Cardiac septum (tissue), 1 donor: ENCODE measurements at regions not wholly inside any gene's neighbourhood (a gene's known extent, or its start where the extent isn't known, plus 50 kb on each side); places are given as distances from the start of the nearest gene placed in this dataset.
"Not testable (repeated sequence)": the region's sequence is repeated elsewhere in the genome, so short reads cannot be mapped to it uniquely, and the experiment has no call there.

Experiments used
- DNase-seq: peaks from one replicate; pipeline ENCODE4 v3.0.0-alpha.2; 2020; ENCODE audit warnings: low spot score
- intact Hi-C: fragments of 100-400 bp; cut with DNase I; formaldehyde crosslinking; loops from one replicate; pipeline ENCODE4 v1.14.0; 2022
- donor health status: DM: no; HTN: no; CAD: no.

GRCh38 chr9:91012933-91013841 is 211.6 kb downstream of the SYK start:
- intact Hi-C loops = no loop called here
- DNase-seq = no peak

GRCh38 chr9:91017245-91017644 is 215.6 kb downstream of the SYK start:
- no peak for DNase-seq
- intact Hi-C loops = no loop called here

- intact Hi-C loops, DNase-seq: not testable (repeated sequence)
Observed at GRCh38 chr9:91019871-91020270, 218.3 kb downstream of the SYK start.

DNA sequence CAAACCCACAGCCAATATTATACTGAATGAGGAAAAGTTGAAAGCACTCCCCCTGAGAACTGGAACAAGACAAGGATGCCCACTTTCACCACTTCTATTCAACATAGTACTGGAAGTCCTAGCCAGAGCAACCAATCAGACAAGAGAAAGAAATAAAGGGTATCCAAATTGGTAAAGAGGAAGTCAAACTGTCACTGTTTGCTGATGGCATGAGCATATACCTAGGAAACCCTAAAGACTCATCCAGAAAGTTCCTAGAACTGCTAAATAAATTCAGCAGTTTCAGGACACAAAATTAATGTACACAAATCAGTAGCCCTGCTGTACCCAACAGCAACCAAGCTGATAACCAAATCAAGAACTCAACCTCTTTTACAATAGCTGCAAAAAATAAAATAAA is 220.0 kb downstream of the SYK start:
- DNase-seq, intact Hi-C loops: not testable (repeated sequence)

- no peak for DNase-seq
- intact Hi-C loops = no loop called here
Observed at GRCh38 chr9:91023741-91024140, 222.1 kb downstream of the SYK start.

DNA sequence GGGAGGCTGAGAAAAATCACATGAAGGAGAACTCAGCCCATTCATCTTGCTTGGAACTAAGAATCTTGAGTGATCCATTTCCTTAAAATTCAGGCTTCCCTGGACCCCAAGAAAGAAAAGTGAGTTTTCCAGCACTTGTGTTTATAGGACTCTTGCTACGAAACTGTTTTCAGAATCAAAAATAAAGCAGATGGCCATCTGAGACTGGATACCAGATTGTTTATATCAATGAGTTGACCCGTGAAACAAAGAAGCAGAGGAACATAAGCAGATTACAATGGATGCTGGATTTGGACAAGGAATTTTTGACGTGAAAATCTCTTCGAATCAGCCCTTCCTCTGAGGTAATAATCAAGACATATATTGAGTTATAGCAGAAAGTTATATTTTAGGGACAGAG is 223.2 kb downstream of the SYK start:
- intact Hi-C loops = no loop called here
- no peak for DNase-seq

- DNase-seq = no peak
- intact Hi-C loops = no loop called here
Observed at GRCh38 chr9:91025856-91026255, 224.2 kb downstream of the SYK start.

DNA sequence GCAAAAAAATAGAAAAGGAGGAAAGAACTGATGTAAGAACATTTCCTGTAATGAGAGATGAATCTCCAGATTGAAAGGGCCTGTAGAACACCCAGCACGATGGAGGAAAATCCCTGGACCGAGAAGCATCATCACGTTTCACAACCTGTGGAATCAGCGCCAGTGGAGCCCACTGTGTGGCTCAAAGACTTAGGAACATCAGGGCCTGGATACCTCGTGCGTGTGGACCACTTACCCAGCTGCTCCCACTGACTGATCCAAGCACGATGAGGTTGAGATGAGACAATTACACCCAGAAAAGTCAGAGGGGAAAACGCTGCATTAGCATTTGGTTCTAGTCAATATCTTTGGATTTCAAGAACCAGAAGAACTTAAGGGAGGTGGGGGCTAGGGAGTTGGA is 224.6 kb downstream of the SYK start:
- intact Hi-C loops = no loop called here
- DNase-seq = no peak

DNA sequence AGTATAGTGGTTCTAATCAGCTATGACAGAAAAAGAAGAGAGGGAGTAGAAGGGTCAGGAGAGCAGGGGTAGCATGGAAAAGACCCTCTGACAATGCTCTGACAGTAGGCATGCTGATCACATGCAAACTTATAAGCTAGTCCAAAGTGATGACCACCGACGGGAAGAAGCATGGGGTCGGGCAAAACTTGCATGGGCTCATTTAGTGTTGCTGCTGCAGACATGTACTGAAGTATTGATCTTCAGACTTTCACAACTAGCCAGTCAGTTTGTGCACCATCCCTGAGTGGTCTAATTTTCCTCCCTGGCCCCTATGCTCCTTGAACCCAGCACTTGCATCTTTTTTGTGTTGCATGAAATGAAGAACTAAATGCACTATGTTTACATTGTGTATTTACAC is 225.4 kb downstream of the SYK start:
- DNase-seq = no peak
- intact Hi-C loops = no loop called here

GRCh38 chr9:91028166-91028827 is 226.7 kb downstream of the SYK start:
- intact Hi-C loops = no loop called here
- no peak for DNase-seq

- no peak for DNase-seq
- intact Hi-C loops = loop anchor here (10.0 kb wide), 1 partner anchor 655 kb away; no protein-coding TSS in a partner anchor
Observed at GRCh38 chr9:91029650-91030361, 228.2 kb downstream of the SYK start.

- no peak for DNase-seq
- intact Hi-C loops = loop anchor here (10.0 kb wide), 1 partner anchor 653 kb away; no protein-coding TSS in a partner anchor
Observed at GRCh38 chr9:91032121-91032531, 230.5 kb downstream of the SYK start.

DNA sequence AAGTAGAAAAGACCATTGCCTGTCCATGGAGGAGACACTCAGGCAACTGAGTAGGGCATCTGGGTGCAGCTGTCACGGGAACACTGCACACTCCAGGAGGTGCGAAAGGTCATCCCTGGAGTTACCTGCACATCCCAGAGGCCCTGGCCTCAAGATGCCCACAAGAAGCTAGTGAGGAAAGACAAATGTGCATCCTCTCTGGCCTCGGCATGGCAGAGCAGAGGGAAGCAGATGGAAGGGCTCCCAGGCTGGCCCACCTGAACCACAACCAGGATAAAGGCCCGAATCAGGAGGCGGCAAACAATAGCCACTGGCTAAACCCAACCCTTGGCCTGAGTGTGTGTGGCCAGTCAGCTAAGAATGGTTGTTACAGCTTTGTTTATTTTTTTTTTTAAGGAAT is 231.7 kb downstream of the SYK start:
- intact Hi-C loops = loop anchor here (10.0 kb wide), 1 partner anchor 652 kb away; no protein-coding TSS in a partner anchor
- no peak for DNase-seq

- intact Hi-C loops = loop anchor here (10.0 kb wide), 1 partner anchor 651 kb away; no protein-coding TSS in a partner anchor
- no peak for DNase-seq
Observed at GRCh38 chr9:91033797-91034196, 232.2 kb downstream of the SYK start.

DNA sequence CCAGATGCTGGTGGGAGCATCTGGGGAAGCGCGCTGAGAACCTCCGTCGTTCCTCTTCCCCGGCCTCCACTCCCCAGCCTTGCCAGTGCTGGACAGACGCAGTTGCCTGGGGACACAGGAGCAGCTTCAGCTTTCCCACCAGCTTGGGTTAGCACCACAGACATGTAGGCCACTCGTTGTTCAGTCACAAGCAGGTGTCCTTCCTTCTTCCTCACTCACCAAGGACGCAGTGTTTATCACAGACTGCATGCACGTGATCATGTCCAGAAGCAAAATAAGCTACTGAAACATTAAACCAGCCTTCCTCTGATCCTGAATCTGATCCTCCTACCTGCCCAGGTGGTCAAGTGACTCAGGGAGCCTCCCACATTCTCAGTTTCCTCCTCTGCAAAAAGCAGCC is 232.9 kb downstream of the SYK start:
- intact Hi-C loops = loop anchor here (10.0 kb wide), 1 partner anchor 650 kb away; no protein-coding TSS in a partner anchor
- no peak for DNase-seq

GRCh38 chr9:91034976-91035824 is 233.6 kb downstream of the SYK start:
- intact Hi-C loops = loop anchor here (5.0 to 10.0 kb wide), 3 partner anchors 157 to 650 kb away; partner anchors contain the start of gene NFIL3
- DNase-seq = no peak

GRCh38 chr9:91035825-91036208 is 234.2 kb downstream of the SYK start:
- DNase-seq = no peak
- intact Hi-C loops = loop anchor here (5.0 to 10.0 kb wide), 3 partner anchors 156 to 649 kb away; partner anchors contain the start of gene NFIL3

DNA sequence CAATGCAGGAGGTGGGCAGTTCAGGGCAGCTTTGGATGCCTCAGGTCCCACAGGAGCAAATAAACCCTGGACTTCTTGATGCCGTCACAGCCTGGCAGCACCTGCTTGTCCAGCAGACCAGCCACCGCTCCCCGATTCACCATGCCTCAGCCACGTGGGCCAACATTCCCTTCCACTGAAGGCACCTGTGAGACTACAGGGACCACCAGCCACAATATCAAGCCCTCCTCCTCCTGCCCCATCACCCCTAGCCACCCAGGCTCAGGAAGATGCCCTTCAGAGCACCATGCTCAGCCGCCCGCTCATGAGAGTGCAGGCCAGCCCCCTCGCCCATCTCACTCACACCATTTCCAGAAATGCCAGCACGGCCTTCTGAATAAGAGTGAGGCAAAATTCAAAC is 234.7 kb downstream of the SYK start:
- DNase-seq = no peak
- intact Hi-C loops = loop anchor here (5.0 to 10.0 kb wide), 3 partner anchors 156 to 648 kb away; partner anchors contain the start of gene NFIL3
